Endodermal cell (in vitro differentiated cells): ENCODE measurements at regions not wholly inside any gene's neighbourhood (a gene's known extent, or its start where the extent isn't known, plus 50 kb on each side); places are given as distances from the start of the nearest gene placed in this dataset.

Experiments
- DNase-seq: peaks from one replicate; pipeline ENCODE4 v3.0.0-alpha.2; 2017
- H3K27ac ChIP-seq: 2 replicates; pipeline ENCODE4 v1.5.1; 2013; ENCODE audit warnings: mild to moderate bottlenecking, low read depth, low read length, moderate library complexity
- H3K27me3 ChIP-seq: 2 replicates; pipeline ENCODE4 v1.6.1; 2013; ENCODE audit warnings: mild to moderate bottlenecking, low read length, moderate library complexity; ENCODE audit not compliant: insufficient read depth, control insufficient read depth, poor library complexity, severe bottlenecking
- H3K36me3 ChIP-seq: 2 replicates; pipeline ENCODE4 v1.7.0; 2013; ENCODE audit warnings: mild to moderate bottlenecking, low read length, moderate library complexity; ENCODE audit not compliant: control insufficient read depth, insufficient read depth
- H3K4me1 ChIP-seq: one replicate; pipeline ENCODE4 v1.7.0; 2013; ENCODE audit warnings: low read length; ENCODE audit not compliant: control insufficient read depth, insufficient read depth
- H3K4me3 ChIP-seq: 2 replicates; pipeline ENCODE4 v1.5.1; 2013; ENCODE audit warnings: mild to moderate bottlenecking, low read length, moderate library complexity
- H3K9ac ChIP-seq: 2 replicates; pipeline ENCODE4 v1.6.1; 2013; ENCODE audit warnings: mild to moderate bottlenecking, low read length, moderate library complexity; ENCODE audit not compliant: poor library complexity, severe bottlenecking; ENCODE audit errors: extremely low read depth
- H3K9me3 ChIP-seq: 2 replicates; pipeline ENCODE4 v1.6.1; 2013; ENCODE audit warnings: mild to moderate bottlenecking, low read length, moderate library complexity; ENCODE audit not compliant: control insufficient read depth
- H3K27ac Mint-ChIP-seq: 2 replicates; pipeline ENCODE4 v1.8.0; 2020; ENCODE audit warnings: mixed read lengths
- H3K27me3 Mint-ChIP-seq: 2 replicates; pipeline ENCODE4 v1.8.0; 2021; ENCODE audit warnings: mild to moderate bottlenecking, mixed read lengths; ENCODE audit not compliant: insufficient read depth
- H3K36me3 Mint-ChIP-seq: 2 replicates; pipeline ENCODE4 v1.8.0; 2020; ENCODE audit warnings: low read depth, mixed read lengths
- H3K4me1 Mint-ChIP-seq: 2 replicates; pipeline ENCODE4 v1.8.0; 2020; ENCODE audit warnings: mixed read lengths
- H3K4me3 Mint-ChIP-seq: 2 replicates; pipeline ENCODE4 v1.8.0; 2020; ENCODE audit warnings: mild to moderate bottlenecking, moderate library complexity, mixed read lengths
- H3K9me3 Mint-ChIP-seq: 2 replicates; pipeline ENCODE4 v1.8.0; 2020; ENCODE audit warnings: mild to moderate bottlenecking, mixed read lengths
- CTCF ChIP-seq: fragments of 200-600 bp; sonication (generic); conservative IDR thresholded peaks from 2 replicates; pipeline ENCODE4 v1.5.0; 2021; ENCODE audit warnings: antibody characterized with exemption, mild to moderate bottlenecking
- WGBS, 2 experiments: methylation state at CpG; one replicate each; pipeline versions ENCODE4 v1.1.5 to v1.1.7; 2013; ENCODE audit warnings: missing lambda C conversion rate in 2 of 2, mixed read lengths in 1 of 2; ENCODE audit not compliant: insufficient coverage in 1 of 2, insufficient read length in 1 of 2; 5-methylcytosine and 5-hydroxymethylcytosine counted together

DNA sequence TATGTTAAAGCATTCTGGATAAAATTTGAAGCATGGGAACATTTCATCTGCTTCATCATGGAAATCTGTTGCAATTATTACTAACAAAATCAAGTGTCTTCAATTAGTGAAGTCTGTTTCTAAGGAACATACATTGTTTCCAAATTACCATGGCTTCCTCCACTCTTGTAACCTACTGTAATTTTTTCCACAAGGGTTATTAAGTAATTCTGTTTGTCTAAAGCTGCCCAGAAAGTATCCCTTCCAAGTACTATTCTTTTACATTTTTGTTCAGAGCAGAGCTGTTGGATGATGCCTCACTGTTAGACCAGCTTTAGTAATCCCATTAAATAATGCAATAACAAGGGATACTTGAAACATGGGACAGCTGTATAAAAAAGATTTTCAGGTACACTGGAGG, 483.5 kb upstream of the CD180 start:
- DNase-seq, result no peak
- Histone ChIP-seq H3K4me3 (no peak overlapping the region), H3K4me1 (no peaks in the 10 kb centered on the region), H3K9me3 (no peaks in the 10 kb centered on the region), H3K36me3 (no peaks in the 10 kb centered on the region), H3K27ac (no peak overlapping the region), H3K27me3 (no peaks in the 10 kb centered on the region), H3K9ac (no peak overlapping the region)
- H3K27me3 Mint-ChIP-seq, result no peaks in the 10 kb centered on the region
- H3K36me3 Mint-ChIP-seq, result no peaks in the 10 kb centered on the region
- no peak for TF ChIP-seq CTCF
- no peak overlapping the region for H3K4me3 Mint-ChIP-seq
- no peak overlapping the region for H3K27ac Mint-ChIP-seq
- no peaks in the 10 kb centered on the region for H3K4me1 Mint-ChIP-seq
- H3K9me3 Mint-ChIP-seq, result peaks cover 22% of the 10 kb centered on the region

DNA sequence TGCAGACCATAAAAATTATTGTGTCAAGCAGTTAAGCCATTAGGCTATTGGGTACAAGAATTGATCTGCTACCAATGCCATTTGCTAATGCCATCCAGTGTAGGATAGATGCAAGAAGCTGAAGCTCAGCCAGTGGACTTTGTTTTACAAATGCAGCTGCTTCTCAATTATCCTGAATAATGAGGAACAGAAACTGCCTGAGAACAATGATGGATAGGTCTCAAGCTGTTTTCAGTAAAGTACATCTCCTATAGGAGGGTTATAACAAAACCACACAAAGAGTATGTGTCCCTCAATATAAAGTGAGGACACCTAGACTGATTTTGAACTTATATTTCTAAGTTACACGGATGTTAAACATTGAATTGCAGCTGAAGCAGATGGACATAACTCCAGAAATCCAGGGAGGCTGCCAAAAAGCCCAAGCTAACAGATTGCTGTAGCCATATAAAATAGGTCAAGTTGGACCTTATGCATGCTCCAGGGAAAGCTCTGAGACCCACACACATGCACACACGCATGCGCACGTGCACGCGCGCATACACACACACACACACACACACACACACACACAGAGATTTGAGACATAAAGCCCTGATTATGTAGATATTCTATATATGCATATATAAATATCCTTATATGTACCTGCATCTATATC, 482.7 kb upstream of the CD180 start:
- Mint-ChIP-seq H3K9me3 (peaks cover 16% of the 10 kb centered on the region), H3K4me1 (no peaks in the 10 kb centered on the region), H3K36me3 (no peaks in the 10 kb centered on the region), H3K4me3 (no peak overlapping the region), H3K27ac (no peak overlapping the region), H3K27me3 (no peaks in the 10 kb centered on the region)
- Histone ChIP-seq H3K27me3 (no peaks in the 10 kb centered on the region), H3K27ac (no peak overlapping the region), H3K9me3 (no peaks in the 10 kb centered on the region), H3K4me3 (no peak overlapping the region), H3K9ac (no peak overlapping the region), H3K4me1 (no peaks in the 10 kb centered on the region), H3K36me3 (no peaks in the 10 kb centered on the region)
- DNase-seq, result no peak
- 70 to 99% methylated on average over 1 to 4 of the region's 7 CpGs for WGBS, 2 experiments
- TF ChIP-seq CTCF, result no peak

DNA sequence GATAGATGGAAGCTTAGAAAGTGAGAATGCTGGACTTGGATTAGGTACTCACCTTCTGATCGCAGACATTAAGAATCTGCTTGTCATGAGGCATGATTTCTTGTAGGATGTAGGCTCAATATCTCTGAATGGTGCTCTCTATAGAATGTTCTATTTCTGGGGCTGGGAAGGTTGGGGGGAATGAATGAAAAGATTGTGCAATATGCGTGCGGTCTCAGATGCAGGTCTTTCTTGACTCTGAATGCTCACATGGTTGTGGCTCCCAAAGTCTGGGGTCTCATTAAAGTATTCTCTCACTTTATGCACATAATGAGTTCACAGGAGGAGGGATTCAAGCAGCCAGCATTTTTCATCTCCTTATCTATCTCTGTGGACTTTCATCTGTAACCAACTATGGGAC, 482.0 kb upstream of the CD180 start:
- Mint-ChIP-seq H3K27ac (no peak overlapping the region), H3K27me3 (no peaks in the 10 kb centered on the region)

More for the DNA sequence above, 482.0 kb upstream of the CD180 start:
- no peaks in the 10 kb centered on the region for H3K9me3 ChIP-seq
- no peak for TF ChIP-seq CTCF
- no peak overlapping the region for H3K4me3 ChIP-seq
- WGBS, 2 experiments, result 98 to 100% methylated on average over 2 to 3 of the region's 3 CpGs
- H3K36me3 ChIP-seq, result no peaks in the 10 kb centered on the region
- no peaks in the 10 kb centered on the region for H3K36me3 Mint-ChIP-seq
- DNase-seq, result no peak
- H3K9me3 Mint-ChIP-seq, result peaks cover 11% of the 10 kb centered on the region
- no peaks in the 10 kb centered on the region for H3K4me1 Mint-ChIP-seq
- no peak overlapping the region for H3K9ac ChIP-seq
- H3K4me3 Mint-ChIP-seq, result no peak overlapping the region
- no peaks in the 10 kb centered on the region for H3K27me3 ChIP-seq
- no peak overlapping the region for H3K27ac ChIP-seq
- H3K4me1 ChIP-seq, result no peaks in the 10 kb centered on the region
